NCI-H1105 (cell line): ENCODE measurements at regions not wholly inside any gene's neighbourhood (a gene's known extent, or its start where the extent isn't known, plus 50 kb on each side); places are given as distances from the start of the nearest gene placed in this dataset.

ENCODE experiments used
- DNase-seq: peaks from one replicate; lab custom pipeline; 2025; lab: John Stamatoyannopoulos, UW

GRCh38 chr6:164021589-164022250 is 607.2 kb downstream of the QKI start:
- DNase-seq: no peak

- DNase-seq: no peak
Measured at GRCh38 chr6:164020142-164020541, 605.6 kb downstream of the QKI start.

GRCh38 chr6:164018133-164018532 is 603.6 kb downstream of the QKI start:
- DNase-seq: no peak

GRCh38 chr6:164016056-164016455 is 601.5 kb downstream of the QKI start:
- DNase-seq: no peak

DNA sequence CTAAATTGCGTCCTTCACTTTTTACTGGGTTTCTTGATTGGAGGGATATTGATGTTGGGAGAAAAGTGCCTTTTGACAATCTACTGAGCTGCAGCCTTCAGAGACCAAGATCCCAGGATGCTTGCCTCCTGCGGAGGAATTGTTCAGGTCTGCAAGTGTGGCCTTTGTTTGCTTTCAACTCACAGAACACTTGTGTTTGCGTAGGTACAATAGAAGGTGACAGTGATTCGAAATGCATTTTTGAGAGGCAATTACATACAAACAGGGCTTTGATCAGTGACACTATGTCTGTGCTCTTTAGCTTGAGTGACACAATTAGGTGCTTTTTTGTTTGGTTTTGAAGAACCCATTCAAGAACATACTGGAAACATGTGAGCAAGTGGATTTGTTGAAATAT is 600.6 kb downstream of the QKI start:
- DNase-seq: no peak

DNA sequence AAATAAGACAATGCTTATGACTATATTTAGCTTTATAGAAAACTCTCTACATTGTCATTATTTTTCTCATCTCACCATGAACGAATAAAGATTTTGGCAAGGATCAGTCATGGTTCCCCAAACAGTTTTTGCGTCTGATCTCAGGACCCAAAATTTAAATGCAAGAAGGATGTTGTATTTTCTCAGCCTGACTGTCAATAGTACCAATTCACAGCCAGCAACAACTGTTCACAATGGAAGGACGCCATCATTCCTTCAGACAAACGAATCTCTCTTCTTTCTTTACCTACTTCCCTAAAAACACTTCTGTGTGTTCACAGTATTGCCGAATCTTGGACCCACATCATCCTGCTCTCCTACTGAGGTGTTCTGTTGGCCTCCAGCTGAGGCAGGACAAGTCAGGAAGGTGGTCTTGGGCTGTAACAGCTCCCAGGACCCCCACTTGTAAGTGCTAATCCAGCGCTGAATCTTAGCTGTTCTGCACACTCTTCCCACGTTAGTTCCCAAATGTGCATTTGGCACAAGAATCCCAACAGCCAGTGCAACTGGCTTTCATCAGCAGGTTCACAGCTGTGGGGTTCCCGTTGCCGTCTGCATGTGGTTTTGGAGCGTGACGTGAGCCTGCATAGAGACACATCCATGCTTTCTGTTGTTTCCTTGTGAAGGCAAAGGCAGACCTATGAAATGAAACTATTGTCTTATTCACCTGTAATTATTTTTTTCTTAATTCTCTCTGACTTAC is 600.0 kb downstream of the QKI start:
- no peak for DNase-seq

DNA sequence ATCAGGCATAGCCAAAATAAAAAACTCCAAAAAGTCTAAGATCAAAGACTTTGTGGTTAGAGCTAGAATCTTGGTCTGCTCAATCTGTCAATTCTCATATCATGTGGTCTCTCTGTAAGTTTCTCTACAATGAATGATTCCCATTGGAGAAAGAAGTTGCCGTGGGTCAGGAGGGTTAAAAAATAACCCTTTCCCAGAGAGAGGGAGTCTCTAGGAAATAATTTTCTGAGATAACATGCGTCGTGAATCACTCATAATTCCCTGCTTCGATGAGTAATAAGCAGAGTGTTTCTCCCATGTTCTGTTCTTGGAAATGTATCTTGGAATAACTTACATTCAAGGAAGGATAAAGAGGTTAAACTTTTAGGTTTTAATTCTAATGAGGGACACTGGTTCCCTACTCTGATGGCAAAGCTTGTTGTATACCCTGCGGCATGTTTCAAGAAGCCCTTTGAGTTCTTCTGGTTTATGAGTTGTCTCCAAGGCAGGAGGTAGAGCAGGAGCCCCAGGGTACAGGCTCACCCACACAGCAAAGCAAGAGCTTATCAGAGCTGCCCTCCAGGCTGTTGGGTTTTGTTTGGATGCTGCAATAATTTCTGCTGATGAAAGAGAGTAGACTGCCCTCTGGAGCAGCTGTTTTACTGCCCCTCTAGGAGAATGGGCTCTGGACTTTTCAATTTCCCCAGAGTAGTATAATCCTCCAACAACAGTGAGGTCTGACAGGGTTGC is 599.1 kb downstream of the QKI start:
- no peak for DNase-seq

- no peak for DNase-seq
Measured at GRCh38 chr6:164011321-164011720, 596.8 kb downstream of the QKI start.

GRCh38 chr6:164010441-164011103 is 596.1 kb downstream of the QKI start:
- DNase-seq: no peak

DNA sequence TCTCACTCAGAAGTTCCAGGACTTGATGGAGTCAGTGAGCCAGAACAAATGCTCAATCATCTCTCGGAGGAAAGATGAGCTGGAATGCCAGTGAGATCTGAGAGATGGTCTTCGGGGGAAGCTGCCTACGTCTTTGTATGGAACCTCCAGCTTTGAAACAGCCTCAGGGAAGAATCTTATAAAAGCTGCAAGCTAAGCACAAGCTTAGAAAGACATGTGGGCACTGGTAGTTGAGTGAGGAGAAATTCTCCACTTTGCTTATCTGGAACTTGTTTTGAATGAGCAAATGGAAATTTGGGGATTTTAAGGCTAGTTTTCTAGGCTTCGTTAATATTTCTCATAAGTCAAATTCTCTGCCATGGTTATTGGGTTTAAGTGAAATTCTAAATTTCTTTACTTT is 594.4 kb downstream of the QKI start:
- DNase-seq: no peak

- no peak for DNase-seq
Measured at GRCh38 chr6:164007881-164008280, 593.4 kb downstream of the QKI start.

- no peak for DNase-seq
Measured at GRCh38 chr6:164006459-164006858, 591.9 kb downstream of the QKI start.

GRCh38 chr6:164005004-164005711 is 590.6 kb downstream of the QKI start:
- no peak for DNase-seq

DNA sequence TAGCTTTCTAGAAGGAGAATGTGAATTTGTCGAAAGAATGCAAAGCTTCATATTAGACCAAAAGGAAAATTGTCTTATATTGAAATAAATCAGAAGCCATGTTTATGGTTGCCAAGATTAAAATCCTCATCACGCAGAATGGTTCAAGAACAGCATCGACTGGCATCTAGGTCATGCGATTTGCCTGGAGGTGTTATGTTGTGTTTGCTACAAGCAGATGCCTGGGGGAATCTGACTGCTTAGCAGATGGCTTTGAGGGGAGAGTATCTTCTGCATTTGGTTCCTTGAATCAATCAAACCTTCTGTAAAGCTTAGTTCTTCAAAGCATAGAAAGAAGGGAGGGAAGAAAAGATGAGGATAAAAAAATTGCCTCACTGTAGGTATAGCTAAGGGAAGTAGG is 585.8 kb downstream of the QKI start:
- no peak for DNase-seq

- DNase-seq: no peak
Measured at GRCh38 chr6:163999475-164000125, 585.1 kb downstream of the QKI start.

GRCh38 chr6:163998496-163998895 is 584.0 kb downstream of the QKI start:
- no peak for DNase-seq

- DNase-seq: no peak
Measured at GRCh38 chr6:163996491-163996890, 582.0 kb downstream of the QKI start.

GRCh38 chr6:163994566-163994965 is 580.0 kb downstream of the QKI start:
- DNase-seq: no peak

GRCh38 chr6:163992701-163993100 is 578.2 kb downstream of the QKI start:
- DNase-seq: no peak

DNA sequence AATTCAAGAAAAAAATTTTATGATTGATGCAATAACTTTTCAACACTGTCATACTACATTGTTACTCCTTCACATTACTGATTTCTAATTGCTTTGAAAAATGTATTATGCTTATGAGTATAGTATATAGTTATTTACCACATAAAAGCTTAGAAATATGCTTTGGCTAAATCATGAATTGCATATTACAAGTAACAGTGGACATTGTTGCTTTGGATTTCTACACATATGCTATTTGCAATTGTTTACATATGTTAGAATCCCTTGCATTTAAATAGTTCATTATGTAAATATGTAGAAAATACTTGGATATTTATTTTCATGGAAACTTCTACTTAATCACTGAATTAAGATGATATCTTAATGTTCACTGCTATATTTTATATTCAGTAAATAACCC is 577.5 kb downstream of the QKI start:
- no peak for DNase-seq

DNA sequence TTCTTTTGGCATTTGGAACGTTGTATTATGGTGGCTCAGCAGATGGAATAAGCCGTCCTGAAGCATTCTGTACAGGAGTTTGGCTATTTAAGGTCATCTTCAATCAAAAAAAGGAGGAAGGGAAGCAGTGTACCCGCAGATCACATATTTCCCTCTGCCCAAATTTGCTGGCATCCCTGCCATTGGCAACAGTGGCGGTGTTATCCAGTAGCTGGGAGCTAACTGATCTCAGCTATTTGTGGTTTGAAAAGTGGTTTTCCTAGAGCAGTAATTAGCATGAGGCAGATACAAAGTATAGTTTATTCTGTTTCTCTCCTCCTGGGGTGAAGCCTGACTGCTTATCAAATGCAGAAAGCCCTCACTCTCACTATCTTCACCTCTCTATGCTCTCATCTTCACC is 576.8 kb downstream of the QKI start:
- DNase-seq: no peak
